Nephron progenitor cell (in vitro differentiated cells): ENCODE measurements at regions not wholly inside any gene's neighbourhood (a gene's known extent, or its start where the extent isn't known, plus 50 kb on each side); places are given as distances from the start of the nearest gene placed in this dataset.

ENCODE experiments used
- DNase-seq: peaks from one replicate; pipeline ENCODE4 v3.0.0; 2021
- H3K27ac Mint-ChIP-seq: 2 replicates; pipeline ENCODE4 v1.8.0; 2021; ENCODE audit warnings: mild to moderate bottlenecking, moderate library complexity, mixed read lengths
- H3K27me3 Mint-ChIP-seq: 2 replicates; pipeline ENCODE4 v1.8.0; 2021; ENCODE audit warnings: mild to moderate bottlenecking, low read depth, mixed read lengths; ENCODE audit not compliant: poor library complexity
- H3K36me3 Mint-ChIP-seq: 2 replicates; pipeline ENCODE4 v1.8.0; 2021; ENCODE audit warnings: low read depth, mixed read lengths
- H3K4me1 Mint-ChIP-seq: 2 replicates; pipeline ENCODE4 v1.8.0; 2021; ENCODE audit warnings: mixed read lengths
- H3K4me3 Mint-ChIP-seq: 2 replicates; pipeline ENCODE4 v1.8.0; 2021; ENCODE audit warnings: mild to moderate bottlenecking, moderate library complexity, mixed read lengths
- H3K9me3 Mint-ChIP-seq: 2 replicates; pipeline ENCODE4 v1.8.0; 2021; ENCODE audit warnings: mild to moderate bottlenecking, moderate library complexity, mixed read lengths
- TF ChIP-seq, protein P1 (sequence below): fragments of 200-600 bp; sonication (generic); IDR thresholded peaks from 2 replicates; pipeline ENCODE4 v1.5.0; 2021; ENCODE audit warnings: antibody characterized with exemption

GRCh38 chr9:83154821-83155220 is 91.9 kb upstream of the RASEF start:
- TF ChIP-seq, protein P1, sequence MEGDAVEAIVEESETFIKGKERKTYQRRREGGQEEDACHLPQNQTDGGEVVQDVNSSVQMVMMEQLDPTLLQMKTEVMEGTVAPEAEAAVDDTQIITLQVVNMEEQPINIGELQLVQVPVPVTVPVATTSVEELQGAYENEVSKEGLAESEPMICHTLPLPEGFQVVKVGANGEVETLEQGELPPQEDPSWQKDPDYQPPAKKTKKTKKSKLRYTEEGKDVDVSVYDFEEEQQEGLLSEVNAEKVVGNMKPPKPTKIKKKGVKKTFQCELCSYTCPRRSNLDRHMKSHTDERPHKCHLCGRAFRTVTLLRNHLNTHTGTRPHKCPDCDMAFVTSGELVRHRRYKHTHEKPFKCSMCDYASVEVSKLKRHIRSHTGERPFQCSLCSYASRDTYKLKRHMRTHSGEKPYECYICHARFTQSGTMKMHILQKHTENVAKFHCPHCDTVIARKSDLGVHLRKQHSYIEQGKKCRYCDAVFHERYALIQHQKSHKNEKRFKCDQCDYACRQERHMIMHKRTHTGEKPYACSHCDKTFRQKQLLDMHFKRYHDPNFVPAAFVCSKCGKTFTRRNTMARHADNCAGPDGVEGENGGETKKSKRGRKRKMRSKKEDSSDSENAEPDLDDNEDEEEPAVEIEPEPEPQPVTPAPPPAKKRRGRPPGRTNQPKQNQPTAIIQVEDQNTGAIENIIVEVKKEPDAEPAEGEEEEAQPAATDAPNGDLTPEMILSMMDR: no peak

GRCh38 chr9:83154087-83154736 is 91.3 kb upstream of the RASEF start:
- TF ChIP-seq, protein P1: no peak
- H3K4me3 Mint-ChIP-seq: no peak overlapping the region
- peaks cover 26% of the 10 kb centered on the region for H3K4me1 Mint-ChIP-seq
- H3K36me3 Mint-ChIP-seq: no peaks in the 10 kb centered on the region
- H3K9me3 Mint-ChIP-seq: peaks cover 3% of the 10 kb centered on the region
- DNase-seq: no peak
- H3K27me3 Mint-ChIP-seq: no peaks in the 10 kb centered on the region
- no peak overlapping the region for H3K27ac Mint-ChIP-seq

More at GRCh38 chr9:83154821-83155220, 91.9 kb upstream of the RASEF start:
- Mint-ChIP-seq H3K4me3 (no peak overlapping the region), H3K36me3 (peaks cover 1% of the 10 kb centered on the region), H3K27ac (peak overlapping the region; percentile 92), H3K27me3 (no peaks in the 10 kb centered on the region), H3K4me1 (peaks cover 26% of the 10 kb centered on the region), H3K9me3 (peaks cover 6% of the 10 kb centered on the region)
- no peak for DNase-seq

DNA sequence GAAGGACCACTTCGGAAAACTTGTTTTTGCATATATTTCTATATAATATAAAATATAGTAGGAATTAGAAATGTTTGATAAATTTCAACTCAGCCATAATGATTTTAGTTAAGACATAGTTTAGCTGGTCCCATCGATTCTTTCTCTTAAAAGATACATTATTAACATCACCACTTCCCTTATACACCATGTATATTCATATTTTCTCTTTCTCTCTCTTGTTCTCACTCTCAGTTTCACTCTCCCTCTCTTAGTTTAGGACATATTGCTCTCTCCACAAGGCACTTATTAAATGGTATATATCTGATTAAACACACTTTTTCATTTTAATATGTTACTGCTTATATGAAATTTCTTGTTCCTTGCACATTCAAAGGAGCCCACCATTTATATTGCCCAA is 90.1 kb upstream of the RASEF start:
- Mint-ChIP-seq H3K36me3 (no peaks in the 10 kb centered on the region), H3K27ac (no peak overlapping the region), H3K9me3 (peaks cover 7% of the 10 kb centered on the region), H3K4me1 (peaks cover 26% of the 10 kb centered on the region), H3K4me3 (no peak overlapping the region), H3K27me3 (no peaks in the 10 kb centered on the region)
- TF ChIP-seq, protein P1: no peak
- DNase-seq: no peak

DNA sequence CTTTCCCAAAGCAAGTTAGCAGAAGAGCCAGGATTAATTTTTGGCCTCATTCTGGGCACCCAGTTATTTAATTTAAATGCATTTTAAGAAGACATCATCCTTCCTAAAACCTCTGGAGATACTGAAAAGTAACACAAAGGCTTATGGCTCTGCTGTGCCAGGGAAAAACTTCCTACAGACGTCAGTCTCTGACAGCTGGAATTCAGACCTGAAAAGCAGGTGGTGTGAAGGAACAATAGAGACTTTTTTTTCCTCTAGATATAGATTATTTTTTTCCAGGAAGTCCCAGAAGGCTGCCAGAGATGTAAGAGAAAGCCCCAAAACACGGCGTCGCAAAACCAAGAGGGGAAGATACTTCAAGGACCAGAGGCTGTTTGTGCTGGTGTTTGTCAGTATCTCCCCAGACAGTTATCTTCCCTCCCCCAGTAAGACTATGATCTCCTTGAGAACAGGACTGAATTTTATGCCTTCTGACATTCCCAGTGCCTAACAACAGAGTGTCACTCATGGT is 88.7 kb upstream of the RASEF start:
- Mint-ChIP-seq H3K27ac (no peak overlapping the region), H3K27me3 (no peaks in the 10 kb centered on the region), H3K36me3 (no peaks in the 10 kb centered on the region), H3K4me1 (peaks cover 25% of the 10 kb centered on the region), H3K4me3 (no peak overlapping the region), H3K9me3 (peaks cover 18% of the 10 kb centered on the region)
- TF ChIP-seq, protein P1: no peak
- no peak for DNase-seq

GRCh38 chr9:83147315-83148149 is 84.6 kb upstream of the RASEF start:
- no peak overlapping the region for H3K4me3 Mint-ChIP-seq
- no peak overlapping the region for H3K27ac Mint-ChIP-seq
- TF ChIP-seq, protein P1: no peak
- no peaks in the 10 kb centered on the region for H3K36me3 Mint-ChIP-seq
- H3K9me3 Mint-ChIP-seq: peaks cover 18% of the 10 kb centered on the region
- H3K27me3 Mint-ChIP-seq: no peaks in the 10 kb centered on the region
- no peak for DNase-seq
- no peaks in the 10 kb centered on the region for H3K4me1 Mint-ChIP-seq
